Endothelial cell of umbilical vein (primary cell): ENCODE measurements at regions not wholly inside any gene's neighbourhood (a gene's known extent, or its start where the extent isn't known, plus 50 kb on each side); places are given as distances from the start of the nearest gene placed in this dataset.
"Not testable (repeated sequence)": the region's sequence is repeated elsewhere in the genome, so short reads cannot be mapped to it uniquely, and the experiment has no call there.

Experiments
- BruUV-seq: library from RNA; stranded (reverse); fragments of 400-500 nt; replicated peaks from 2 replicates; lab custom pipeline; 2021; lab: Mats Ljungman, UMichigan
- CTCF ChIA-PET: fragments of 300-600, 350-600 bp; sonication (Branson Sonifier 250); formaldehyde crosslinking; loops from one replicate; lab custom pipeline; 2021; ENCODE audit warnings: antibody characterized with exemption, inconsistent platforms; lab: Charles Lee
- POLR2A ChIA-PET: fragments of 300-600, 350-600 bp; sonication (Branson Sonifier 250); formaldehyde crosslinking; loops from one replicate; lab custom pipeline; 2021; ENCODE audit warnings: antibody characterized with exemption, inconsistent platforms; lab: Charles Lee
- DNase-seq: peaks from one replicate; pipeline ENCODE4 v3.0.0-alpha.2; 2011; ENCODE audit warnings: low read depth, low spot score
- FAIRE-seq: peaks from 2 replicates; lab custom pipeline; 2011; peaks lifted over from hg19 to GRCh38; lab: Jason Lieb, UNC
- H2AFZ ChIP-seq: 2 replicates; pipeline ENCODE4 v1.6.0; 2012; ENCODE audit warnings: low read depth, low read length, control low read depth, inconsistent platforms
- H3K27ac ChIP-seq: 2 replicates; pipeline ENCODE4 v1.5.1; 2011; ENCODE audit warnings: low read depth, mild to moderate bottlenecking, control low read depth, low read length, moderate library complexity; ENCODE audit not compliant: insufficient read depth
- H3K27me3 ChIP-seq, 2 experiments: 2 replicates each; pipeline versions ENCODE4 v1.6.0 to v1.6.1; 2011; ENCODE audit warnings: low read length in 2 of 2, mixed read lengths in 1 of 2; ENCODE audit not compliant: control insufficient read depth in 2 of 2, insufficient read depth in 2 of 2
- H3K36me3 ChIP-seq, 2 experiments: 2 replicates in 1 of 2; 3 replicates in 1 of 2; pipeline ENCODE4 v1.5.1; 2011; ENCODE audit warnings: low read length in 2 of 2, mild to moderate bottlenecking in 1 of 2, moderate library complexity in 1 of 2; ENCODE audit not compliant: control insufficient read depth in 2 of 2, insufficient read depth in 2 of 2; ENCODE audit errors: extremely low read depth in 1 of 2
- H3K4me1 ChIP-seq: 3 replicates; pipeline ENCODE4 v1.5.1; 2011; ENCODE audit warnings: mild to moderate bottlenecking, low read length; ENCODE audit not compliant: control insufficient read depth, insufficient read depth; ENCODE audit errors: extremely low read depth
- H3K4me2 ChIP-seq: 2 replicates; pipeline ENCODE4 v1.6.1; 2011; ENCODE audit warnings: low read length, control low read depth, mixed read lengths; ENCODE audit not compliant: insufficient read depth
- H3K4me3 ChIP-seq, 3 experiments: fragments of 200-600 bp in 1 of 3; sonication (generic), shearing (Covaris generic) in 1 of 3; replicated peaks in 1 of 3; 2 replicates each; pipeline ENCODE4 v1.5.1; 2011 to 2016; ENCODE audit warnings: control low read depth in 3 of 3, low read length in 3 of 3, mild to moderate bottlenecking in 2 of 3, inconsistent platforms in 1 of 3, low read depth in 1 of 3, moderate library complexity in 1 of 3; ENCODE audit not compliant: insufficient read depth in 1 of 3
- H3K79me2 ChIP-seq: 2 replicates; pipeline ENCODE4 v1.6.0; 2012; ENCODE audit warnings: low read length, inconsistent platforms; ENCODE audit not compliant: control insufficient read depth, insufficient read depth
- H3K9ac ChIP-seq: replicated peaks from 2 replicates; pipeline ENCODE3; 2011; ENCODE audit warnings: low read length, control low read depth; ENCODE audit not compliant: insufficient read depth; ENCODE audit errors: extremely low read depth
- H3K9me1 ChIP-seq: replicated peaks from 3 replicates; pipeline ENCODE4 v1.6.0; 2011; ENCODE audit warnings: mild to moderate bottlenecking, low read length; ENCODE audit not compliant: control insufficient read depth, insufficient read depth; ENCODE audit errors: extremely low read depth
- H3K9me3 ChIP-seq: replicated peaks from 2 replicates; pipeline ENCODE4 v1.5.1; 2012; ENCODE audit warnings: low read length, inconsistent platforms; ENCODE audit not compliant: control insufficient read depth, insufficient read depth
- H4K20me1 ChIP-seq: replicated peaks from 2 replicates; pipeline ENCODE3; 2011; ENCODE audit warnings: mild to moderate bottlenecking, low read length; ENCODE audit not compliant: control insufficient read depth, insufficient read depth; ENCODE audit errors: extremely low read depth
- CTCF ChIP-seq, 2 donors: IDR thresholded peaks; 1 replicate in 1 of 2; 2 replicates in 1 of 2; pipeline ENCODE4 v1.5.1; 2011; ENCODE audit warnings: low read length in 2 of 2, mild to moderate bottlenecking in 2 of 2, moderate library complexity in 2 of 2, control low read depth in 1 of 2, inconsistent platforms in 1 of 2, low read depth in 1 of 2; ENCODE audit not compliant: insufficient read depth in 1 of 2; ENCODE audit errors: extremely low read depth in 1 of 2
- FOS ChIP-seq: IDR thresholded peaks from 2 replicates; pipeline ENCODE4 v1.6.1; 2011; ENCODE audit warnings: mild to moderate bottlenecking, low read length, moderate library complexity, borderline replicate concordance; ENCODE audit not compliant: insufficient read depth
- GATA2 ChIP-seq: IDR thresholded peaks from 2 replicates; pipeline ENCODE4 v1.7.0; 2011; ENCODE audit warnings: low read depth, mild to moderate bottlenecking, moderate library complexity, mixed read lengths, low read length; ENCODE audit not compliant: insufficient read length, insufficient read depth
- MAX ChIP-seq: IDR thresholded peaks from 2 replicates; pipeline ENCODE4 v1.6.1; 2011; ENCODE audit not compliant: insufficient read depth, insufficient read length
- MYC ChIP-seq: IDR thresholded peaks from one replicate; pipeline ENCODE4 v1.6.1; 2011; ENCODE audit warnings: mild to moderate bottlenecking, low read depth, low read length
- POLR2AphosphoS5 ChIP-seq: IDR thresholded peaks from 2 replicates; pipeline ENCODE4 v1.6.1; 2012; ENCODE audit warnings: low read depth, mild to moderate bottlenecking, control low read depth, low read length, moderate library complexity; ENCODE audit not compliant: insufficient read depth
- dilution Hi-C: fragments of 300-500 bp; cut with MboI; formaldehyde crosslinking; loops from one replicate; pipeline ENCODE4 v1.15.0; 2019; ENCODE audit warnings: low sequenced_read_pairs; ENCODE audit not compliant: extremely low pct_ligation_motif_present
- intact Hi-C: fragments of 100-400 bp; cut with micrococcal nuclease; formaldehyde crosslinking; loops from one replicate; pipeline ENCODE4 v1.10.0; 2022

GRCh38 chr18:79606071-79606470 lies 73.5 kb upstream of the CTDP1 start:
- H3K9me1 ChIP-seq, H3K4me3 ChIP-seq, H3K9me3 ChIP-seq, H3K4me2 ChIP-seq, BruUV-seq, H3K27ac ChIP-seq, FAIRE-seq, DNase-seq, dilution Hi-C loops, intact Hi-C loops, H2AFZ ChIP-seq, H3K79me2 ChIP-seq, H4K20me1 ChIP-seq, H3K27me3 ChIP-seq, CTCF ChIA-PET, POLR2A ChIA-PET, H3K4me1 ChIP-seq, H3K36me3 ChIP-seq, H3K9ac ChIP-seq: not testable (repeated sequence)

GRCh38 chr18:79606621-79607331 lies 72.8 kb upstream of the CTDP1 start:
- no peaks in the 10 kb centered on the region for H3K27me3 ChIP-seq
- no peak overlapping the region for H3K27ac ChIP-seq
- no peak overlapping the region for H3K4me2 ChIP-seq
- ChIA-PET CTCF (interaction anchor here (0.8 kb wide), 1 partner anchor 227 kb away, joined by 3 read pairs; no protein-coding TSS in a partner anchor), POLR2A (no interaction called here)
- no peak for FAIRE-seq
- H2AFZ ChIP-seq = no peak overlapping the region
- no peak for TF ChIP-seq MYC
- no peak for TF ChIP-seq GATA2
- TF ChIP-seq POLR2AphosphoS5 = no peak
- no peak for TF ChIP-seq MAX
- no peak for TF ChIP-seq CTCF (IDR thresholded peaks at IDR 0.05; ENCODE audit: extremely low read depth in 1 of 2, insufficient read depth in 1 of 2, low read depth in 1 of 2, low read length in 2 of 2)
- no peak for TF ChIP-seq FOS
- H3K4me1 ChIP-seq = no peaks in the 10 kb centered on the region
- no peaks in the 10 kb centered on the region for H3K36me3 ChIP-seq
- intact Hi-C loops = no loop called here
- no peaks in the 10 kb centered on the region for H4K20me1 ChIP-seq
- dilution Hi-C loops = no loop called here
- H3K79me2 ChIP-seq = no peaks in the 10 kb centered on the region
- H3K9me3 ChIP-seq = no peaks in the 10 kb centered on the region
- no peak for DNase-seq
- H3K4me3 ChIP-seq = no peak overlapping the region
- H3K9ac ChIP-seq = no peak overlapping the region
- no peaks in the 10 kb centered on the region for H3K9me1 ChIP-seq
- no TSS peak for BruUV-seq
